ENCODE measurements at regions not wholly inside any gene's neighbourhood (a gene's known extent, or its start where the extent isn't known, plus 50 kb on each side); places are given as distances from the start of the nearest gene placed in this dataset.

GRCh38 chr20:40809361-40809760 lies 120.3 kb upstream of the MAFB start:
- Histone ChIP-seq H3K27me3 (ENCODE audit: control insufficient read depth, insufficient read depth, low read length) (peaks cover 23% of the 10 kb centered on the region), H3K4me2 (ENCODE audit: low read length) (no peak overlapping the region), H3K4me3 (ENCODE audit: low read length) (no peak overlapping the region), H3K9me3 (replicated peaks; ENCODE audit: low read length) (no peaks in the 10 kb centered on the region), H3K9ac (ENCODE audit: low read depth, low read length) (no peak overlapping the region), H3K4me1 (ENCODE audit: control insufficient read depth, insufficient read depth, low read length) (no peaks in the 10 kb centered on the region), H3K36me3 (ENCODE audit: insufficient read depth, low read length) (no peaks in the 10 kb centered on the region)

GRCh38 chr20:40810332-40811000 lies 121.4 kb upstream of the MAFB start:
- H3K4me2 ChIP-seq (ENCODE audit: low read length) = no peak overlapping the region
- H3K9ac ChIP-seq (ENCODE audit: low read depth, low read length) = no peak overlapping the region
- H3K9me3 ChIP-seq (replicated peaks; ENCODE audit: low read length) = no peaks in the 10 kb centered on the region
- H3K27me3 ChIP-seq (ENCODE audit: control insufficient read depth, insufficient read depth, low read length) = peaks cover 23% of the 10 kb centered on the region
- no peaks in the 10 kb centered on the region for H3K36me3 ChIP-seq (ENCODE audit: insufficient read depth, low read length)
- no peak overlapping the region for H3K4me3 ChIP-seq (ENCODE audit: low read length)
- H3K4me1 ChIP-seq (ENCODE audit: control insufficient read depth, insufficient read depth, low read length) = no peaks in the 10 kb centered on the region

GRCh38 chr20:40811004-40811403 lies 122.0 kb upstream of the MAFB start:
- H3K4me1 ChIP-seq (ENCODE audit: control insufficient read depth, insufficient read depth, low read length) = no peaks in the 10 kb centered on the region
- peaks cover 23% of the 10 kb centered on the region for H3K27me3 ChIP-seq (ENCODE audit: control insufficient read depth, insufficient read depth, low read length)
- no peak overlapping the region for H3K9ac ChIP-seq (ENCODE audit: low read depth, low read length)
- H3K4me3 ChIP-seq (ENCODE audit: low read length) = no peak overlapping the region
- H3K36me3 ChIP-seq (ENCODE audit: insufficient read depth, low read length) = no peaks in the 10 kb centered on the region
- no peaks in the 10 kb centered on the region for H3K9me3 ChIP-seq (replicated peaks; ENCODE audit: low read length)
- no peak overlapping the region for H3K4me2 ChIP-seq (ENCODE audit: low read length)

- no peaks in the 10 kb centered on the region for H3K9me3 ChIP-seq (replicated peaks; ENCODE audit: low read length)
- H3K9ac ChIP-seq (ENCODE audit: low read depth, low read length) = no peak overlapping the region
- H3K4me1 ChIP-seq (ENCODE audit: control insufficient read depth, insufficient read depth, low read length) = no peaks in the 10 kb centered on the region
- no peak overlapping the region for H3K4me3 ChIP-seq (ENCODE audit: low read length)
- no peaks in the 10 kb centered on the region for H3K36me3 ChIP-seq (ENCODE audit: insufficient read depth, low read length)
- no peak overlapping the region for H3K4me2 ChIP-seq (ENCODE audit: low read length)
- peaks cover 23% of the 10 kb centered on the region for H3K27me3 ChIP-seq (ENCODE audit: control insufficient read depth, insufficient read depth, low read length)
Observed at GRCh38 chr20:40811660-40812414, 122.8 kb upstream of the MAFB start.

- no peaks in the 10 kb centered on the region for H3K36me3 ChIP-seq (ENCODE audit: insufficient read depth, low read length)
- H3K4me3 ChIP-seq (ENCODE audit: low read length) = no peak overlapping the region
- no peak overlapping the region for H3K4me2 ChIP-seq (ENCODE audit: low read length)
- peaks cover 16% of the 10 kb centered on the region for H3K27me3 ChIP-seq (ENCODE audit: control insufficient read depth, insufficient read depth, low read length)
- no peaks in the 10 kb centered on the region for H3K9me3 ChIP-seq (replicated peaks; ENCODE audit: low read length)
- H3K9ac ChIP-seq (ENCODE audit: low read depth, low read length) = no peak overlapping the region
- no peaks in the 10 kb centered on the region for H3K4me1 ChIP-seq (ENCODE audit: control insufficient read depth, insufficient read depth, low read length)
Observed at GRCh38 chr20:40812415-40812925, 123.4 kb upstream of the MAFB start.

- H3K4me2 ChIP-seq (ENCODE audit: low read length) = no peak overlapping the region
- no peak overlapping the region for H3K9ac ChIP-seq (ENCODE audit: low read depth, low read length)
- no peaks in the 10 kb centered on the region for H3K36me3 ChIP-seq (ENCODE audit: insufficient read depth, low read length)
- H3K4me1 ChIP-seq (ENCODE audit: control insufficient read depth, insufficient read depth, low read length) = no peaks in the 10 kb centered on the region
- peaks cover 11% of the 10 kb centered on the region for H3K27me3 ChIP-seq (ENCODE audit: control insufficient read depth, insufficient read depth, low read length)
- H3K4me3 ChIP-seq (ENCODE audit: low read length) = no peak overlapping the region
- H3K9me3 ChIP-seq (replicated peaks; ENCODE audit: low read length) = no peaks in the 10 kb centered on the region
Observed at GRCh38 chr20:40813029-40813431, 124.0 kb upstream of the MAFB start.

- H3K4me1 ChIP-seq (ENCODE audit: control insufficient read depth, insufficient read depth, low read length) = no peaks in the 10 kb centered on the region
- no peak overlapping the region for H3K4me2 ChIP-seq (ENCODE audit: low read length)
- no peak overlapping the region for H3K4me3 ChIP-seq (ENCODE audit: low read length)
- H3K36me3 ChIP-seq (ENCODE audit: insufficient read depth, low read length) = no peaks in the 10 kb centered on the region
- H3K9ac ChIP-seq (ENCODE audit: low read depth, low read length) = no peak overlapping the region
- peaks cover 3% of the 10 kb centered on the region for H3K27me3 ChIP-seq (ENCODE audit: control insufficient read depth, insufficient read depth, low read length)
- H3K9me3 ChIP-seq (replicated peaks; ENCODE audit: low read length) = no peaks in the 10 kb centered on the region
Observed at GRCh38 chr20:40813708-40814630, 124.9 kb upstream of the MAFB start.

GRCh38 chr20:40814631-40814960 lies 125.6 kb upstream of the MAFB start:
- Histone ChIP-seq H3K36me3 (ENCODE audit: insufficient read depth, low read length) (no peaks in the 10 kb centered on the region), H3K9me3 (replicated peaks; ENCODE audit: low read length) (no peaks in the 10 kb centered on the region), H3K4me2 (ENCODE audit: low read length) (no peak overlapping the region), H3K9ac (ENCODE audit: low read depth, low read length) (no peak overlapping the region), H3K27me3 (ENCODE audit: control insufficient read depth, insufficient read depth, low read length) (peaks cover 2% of the 10 kb centered on the region), H3K4me3 (ENCODE audit: low read length) (no peak overlapping the region), H3K4me1 (ENCODE audit: control insufficient read depth, insufficient read depth, low read length) (no peaks in the 10 kb centered on the region)

- H3K4me2 ChIP-seq (ENCODE audit: low read length) = no peak overlapping the region
- H3K4me1 ChIP-seq (ENCODE audit: control insufficient read depth, insufficient read depth, low read length) = no peaks in the 10 kb centered on the region
- H3K27me3 ChIP-seq (ENCODE audit: control insufficient read depth, insufficient read depth, low read length) = peaks cover 6% of the 10 kb centered on the region
- no peaks in the 10 kb centered on the region for H3K36me3 ChIP-seq (ENCODE audit: insufficient read depth, low read length)
- H3K9ac ChIP-seq (ENCODE audit: low read depth, low read length) = no peak overlapping the region
- no peaks in the 10 kb centered on the region for H3K9me3 ChIP-seq (replicated peaks; ENCODE audit: low read length)
- no peak overlapping the region for H3K4me3 ChIP-seq (ENCODE audit: low read length)
Observed at GRCh38 chr20:40815156-40816038, 126.4 kb upstream of the MAFB start.

- Histone ChIP-seq H3K4me3 (ENCODE audit: low read length) (no peak overlapping the region), H3K9me3 (replicated peaks; ENCODE audit: low read length) (no peaks in the 10 kb centered on the region), H3K4me1 (ENCODE audit: control insufficient read depth, insufficient read depth, low read length) (no peaks in the 10 kb centered on the region), H3K27me3 (ENCODE audit: control insufficient read depth, insufficient read depth, low read length) (peaks cover 6% of the 10 kb centered on the region), H3K4me2 (ENCODE audit: low read length) (no peak overlapping the region), H3K36me3 (ENCODE audit: insufficient read depth, low read length) (no peaks in the 10 kb centered on the region), H3K9ac (ENCODE audit: low read depth, low read length) (no peak overlapping the region)
Observed at GRCh38 chr20:40816039-40816352, 127.0 kb upstream of the MAFB start.

GRCh38 chr20:40821429-40821828 lies 132.4 kb upstream of the MAFB start:
- Histone ChIP-seq H3K9ac (ENCODE audit: low read depth, low read length) (no peak overlapping the region), H3K27me3 (ENCODE audit: control insufficient read depth, insufficient read depth, low read length) (peaks cover 6% of the 10 kb centered on the region), H3K4me1 (ENCODE audit: control insufficient read depth, insufficient read depth, low read length) (no peaks in the 10 kb centered on the region), H3K4me3 (ENCODE audit: low read length) (no peak overlapping the region), H3K4me2 (ENCODE audit: low read length) (no peak overlapping the region), H3K36me3 (ENCODE audit: insufficient read depth, low read length) (no peaks in the 10 kb centered on the region), H3K9me3 (replicated peaks; ENCODE audit: low read length) (no peaks in the 10 kb centered on the region)
